GM12875 (cell line): ENCODE measurements at regions not wholly inside any gene's neighbourhood (a gene's known extent, or its start where the extent isn't known, plus 50 kb on each side); places are given as distances from the start of the nearest gene placed in this dataset.

Source experiments
- H3K4me3 ChIP-seq: one replicate; pipeline ENCODE4 v1.5.1; 2011; ENCODE audit warnings: low read depth, low read length, control low read depth
- CTCF ChIP-seq: IDR thresholded peaks from 2 replicates; pipeline ENCODE4 v1.5.1; 2011; ENCODE audit warnings: low read depth, mild to moderate bottlenecking, control low read depth, inconsistent platforms, low read length, moderate library complexity, borderline replicate concordance; ENCODE audit not compliant: insufficient read depth

DNA sequence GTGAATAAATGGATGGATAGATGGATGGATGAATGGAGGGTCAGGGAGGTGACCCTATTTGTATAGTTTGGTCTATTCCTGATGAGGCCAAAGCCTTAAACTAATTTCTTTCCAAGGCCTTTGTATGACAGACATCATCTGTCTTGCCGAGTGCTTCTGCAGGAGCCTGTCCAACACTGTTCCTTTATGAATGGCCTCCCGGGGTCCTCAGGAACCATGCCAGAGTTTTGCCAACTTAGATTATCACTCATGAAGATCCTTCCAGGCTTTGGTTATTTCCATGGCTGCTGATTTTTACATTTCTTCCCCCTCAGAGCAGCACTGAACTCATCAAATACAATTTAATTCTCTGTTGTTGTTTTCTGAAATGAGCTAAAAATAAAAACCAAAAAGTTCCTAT, 133.0 kb upstream of the SOX2 start:
- no peak overlapping the region for H3K4me3 ChIP-seq
- no peak for TF ChIP-seq CTCF

DNA sequence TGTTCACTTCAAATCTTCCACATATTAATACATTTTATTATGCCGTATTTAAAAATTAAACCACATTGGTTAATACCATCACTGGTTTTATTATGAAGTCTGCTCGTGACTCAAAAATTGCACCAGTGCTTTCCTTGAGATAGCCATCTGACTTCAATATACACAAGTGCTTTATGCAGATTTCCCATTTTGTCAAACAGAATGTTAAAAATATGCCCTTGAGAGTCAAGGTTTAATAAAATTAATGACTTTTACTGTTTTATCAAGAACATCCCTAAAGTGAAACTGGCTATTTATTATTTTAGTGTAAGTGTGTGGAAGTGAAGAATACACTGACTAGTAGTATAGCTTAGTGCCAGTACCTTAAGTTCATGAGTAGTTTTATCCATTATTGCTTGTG, 139.3 kb upstream of the SOX2 start:
- no peak for TF ChIP-seq CTCF
- H3K4me3 ChIP-seq, result no peak overlapping the region

- no peak for TF ChIP-seq CTCF
- no peak overlapping the region for H3K4me3 ChIP-seq
Measured at GRCh38 chr3:181570472-181570871, 141.3 kb upstream of the SOX2 start.

DNA sequence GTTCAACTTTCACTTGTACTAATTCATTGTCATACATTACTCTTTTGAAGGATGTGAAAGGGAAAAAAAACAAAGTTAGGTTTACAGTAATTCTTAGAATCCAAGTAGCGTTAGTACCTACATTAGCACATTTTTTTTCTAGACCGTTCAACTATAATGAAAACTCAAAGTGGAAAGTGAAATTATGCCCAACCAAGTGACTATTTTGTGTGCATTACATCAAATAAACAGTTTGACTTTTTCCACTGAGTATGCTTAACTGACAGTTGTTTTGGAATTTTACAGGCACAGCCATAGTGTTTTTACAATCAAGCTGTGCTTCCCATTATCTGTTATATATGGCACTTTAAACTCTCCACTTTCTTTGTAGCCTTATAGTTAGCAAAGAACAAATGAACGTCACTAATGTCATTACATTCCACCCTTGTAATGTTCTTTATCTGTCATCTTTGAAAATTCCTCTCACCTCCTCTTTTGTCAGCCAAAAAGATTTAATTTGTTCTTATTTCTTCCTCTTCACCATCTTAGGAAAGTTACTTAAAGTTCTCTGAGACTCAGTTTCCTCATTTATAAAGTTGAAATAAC, 142.3 kb upstream of the SOX2 start:
- no peak overlapping the region for H3K4me3 ChIP-seq
- no peak for TF ChIP-seq CTCF

DNA sequence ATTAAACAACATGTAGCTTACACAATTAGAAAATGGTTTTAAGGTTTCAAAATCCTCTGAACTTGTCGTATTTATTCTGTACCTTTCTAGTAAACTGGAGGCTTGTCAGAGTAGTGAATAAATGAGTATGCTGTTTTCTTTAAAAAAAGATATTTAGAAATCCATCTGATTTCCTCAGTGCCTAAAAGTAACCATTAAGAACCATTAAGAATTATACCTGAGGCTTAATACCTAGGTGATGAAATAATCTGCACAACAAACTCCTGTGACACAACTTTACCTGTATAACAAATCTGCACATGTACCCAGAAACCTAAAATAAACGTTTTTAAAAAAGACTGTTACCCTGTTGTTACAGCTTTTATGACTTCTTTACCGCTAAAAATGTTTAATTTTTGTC, 143.0 kb upstream of the SOX2 start:
- H3K4me3 ChIP-seq, result no peak overlapping the region
- no peak for TF ChIP-seq CTCF

- TF ChIP-seq CTCF, result no peak
- no peak overlapping the region for H3K4me3 ChIP-seq
Measured at GRCh38 chr3:181568248-181568647, 143.5 kb upstream of the SOX2 start.

DNA sequence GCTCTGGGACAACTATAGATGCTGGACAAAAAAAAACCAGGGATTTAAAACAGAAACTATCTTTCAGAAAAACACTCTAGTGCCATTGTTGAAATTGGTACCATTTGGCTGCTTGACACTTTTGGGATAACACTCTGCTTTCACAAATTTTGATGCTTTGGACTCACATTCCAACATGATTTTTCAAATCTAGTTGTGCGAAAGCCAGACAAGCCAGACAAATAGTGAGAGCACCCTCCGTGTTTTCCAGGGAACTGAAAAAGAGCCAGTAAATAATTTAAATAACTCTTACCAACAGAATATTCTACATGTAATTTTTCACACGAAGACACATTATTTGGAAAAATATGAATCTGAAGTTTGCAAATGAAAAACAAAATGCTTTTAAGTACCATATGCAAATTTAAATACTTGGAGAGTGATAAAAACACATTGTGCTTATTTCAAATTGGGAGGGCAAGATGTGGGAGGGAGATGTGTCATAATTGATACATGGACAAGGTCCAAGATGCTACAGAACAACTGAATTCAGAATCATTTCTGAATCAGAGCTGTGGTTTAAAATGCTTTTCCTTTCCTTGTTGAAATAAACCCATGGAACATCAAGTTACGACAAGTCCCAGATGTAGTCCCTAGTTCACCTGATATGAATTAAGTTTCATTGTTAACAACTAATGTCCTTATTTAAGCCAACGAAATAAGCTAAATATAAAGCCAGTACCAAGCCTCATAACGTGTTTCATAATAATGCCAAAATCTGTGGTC, 144.2 kb upstream of the SOX2 start:
- H3K4me3 ChIP-seq, result no peak overlapping the region
- TF ChIP-seq CTCF, result no peak
